Stimulated activated naive B cell treated with anti-CD40 and anti-IgM and Interleukin-4, amounts not matched to agents 10 μg/mL and 1 μg/mL and 100 μg/mL, for 72 hours (primary cell): ENCODE measurements at regions not wholly inside any gene's neighbourhood (a gene's known extent, or its start where the extent isn't known, plus 50 kb on each side); places are given as distances from the start of the nearest gene placed in this dataset.
A peak's percentile ranks its signal among the peaks of the same experiment; 100 is the strongest.
"Not testable (repeated sequence)": the region's sequence is repeated elsewhere in the genome, so short reads cannot be mapped to it uniquely, and the experiment has no call there.

Source experiments
- ATAC-seq, 2 donors: fragments of 150-1000 bp; cut with Tn5 transposase; replicated peaks; 2 replicates each; pipeline ENCODE4 v1.10.0; 2021; ENCODE audit warnings: moderate library complexity in 1 of 2
- DNase-seq: peaks from one replicate; pipeline ENCODE4 v3.0.0; 2021
- H3K27ac Mint-ChIP-seq: one replicate; pipeline ENCODE4 v1.8.0; 2022; ENCODE audit warnings: mild to moderate bottlenecking, mixed read lengths
- H3K27me3 Mint-ChIP-seq, 2 donors: one replicate each; pipeline ENCODE4 v1.8.0; 2022; ENCODE audit warnings: mixed read lengths in 2 of 2
- H3K36me3 Mint-ChIP-seq, 2 donors: one replicate each; pipeline ENCODE4 v1.8.0; 2022; ENCODE audit warnings: mixed read lengths in 2 of 2, mild to moderate bottlenecking in 1 of 2
- H3K4me1 Mint-ChIP-seq, 2 donors: one replicate each; pipeline ENCODE4 v1.8.0; 2022; ENCODE audit warnings: mixed read lengths in 2 of 2, mild to moderate bottlenecking in 1 of 2
- H3K4me3 Mint-ChIP-seq, 2 donors: one replicate each; pipeline ENCODE4 v1.8.0; 2022; ENCODE audit warnings: mild to moderate bottlenecking in 2 of 2, mixed read lengths in 2 of 2, moderate library complexity in 1 of 2
- H3K9me3 Mint-ChIP-seq, 2 donors: one replicate each; pipeline ENCODE4 v1.8.0; 2022; ENCODE audit warnings: mixed read lengths in 2 of 2, mild to moderate bottlenecking in 1 of 2

DNA sequence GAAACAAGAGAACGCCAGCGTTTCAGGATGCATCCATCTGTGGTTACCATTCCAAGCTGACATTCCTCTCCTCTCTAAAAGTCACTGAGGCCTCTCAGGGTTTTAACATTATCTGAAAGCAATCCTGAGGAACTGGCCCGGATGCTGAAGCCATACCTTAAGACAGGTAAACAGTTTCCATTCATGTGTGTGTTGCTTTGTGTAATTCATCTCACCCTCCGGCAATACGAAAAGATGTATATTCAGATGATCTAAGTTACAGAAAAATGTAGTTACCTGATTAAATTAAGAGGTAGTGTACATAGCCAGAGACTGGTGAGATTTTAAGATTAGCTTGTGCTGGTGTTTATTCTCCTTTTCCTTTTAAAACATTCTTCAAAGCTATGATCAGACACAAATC, 68.4 kb upstream of the BACH2 start:
- H3K9me3 Mint-ChIP-seq: peaks cover 0 to 4% of the 10 kb centered on the region in 2 donors
- H3K27me3 Mint-ChIP-seq: no peaks in the 10 kb centered on the region
- no peak for DNase-seq
- H3K36me3 Mint-ChIP-seq: no peaks in the 10 kb centered on the region
- H3K4me1 Mint-ChIP-seq: peaks cover 11 to 13% of the 10 kb centered on the region in 2 donors
- H3K4me3 Mint-ChIP-seq: no peak overlapping the region
- no peak overlapping the region for H3K27ac Mint-ChIP-seq
- ATAC-seq: no peak

DNA sequence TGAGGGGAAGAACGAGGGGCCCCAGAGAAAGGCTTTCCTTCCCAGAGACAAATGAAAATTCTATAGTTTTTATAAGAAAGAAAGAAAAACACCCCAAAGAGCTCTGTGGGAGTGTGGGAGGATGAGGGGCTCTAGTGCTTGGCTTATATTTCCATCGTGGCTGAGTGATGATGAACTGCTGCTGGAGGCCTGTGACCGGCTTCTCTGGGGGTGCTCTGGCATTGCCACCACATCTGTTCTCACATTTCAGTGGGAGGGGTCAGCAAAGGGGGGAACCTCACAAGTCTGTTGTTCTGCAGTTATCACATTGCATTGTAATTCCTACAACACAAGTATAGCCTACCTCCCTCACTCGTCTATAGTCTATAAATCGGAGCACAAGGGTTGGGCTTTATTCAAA, 67.6 kb upstream of the BACH2 start:
- H3K27ac Mint-ChIP-seq: no peak overlapping the region
- H3K4me1 Mint-ChIP-seq: peaks cover 14 to 15% of the 10 kb centered on the region in 2 donors
- no peaks in the 10 kb centered on the region for H3K27me3 Mint-ChIP-seq
- no peak overlapping the region for H3K4me3 Mint-ChIP-seq
- H3K9me3 Mint-ChIP-seq: peaks cover 0 to 5% of the 10 kb centered on the region in 2 donors
- no peak for DNase-seq
- H3K36me3 Mint-ChIP-seq: no peaks in the 10 kb centered on the region
- ATAC-seq: no peak

DNA sequence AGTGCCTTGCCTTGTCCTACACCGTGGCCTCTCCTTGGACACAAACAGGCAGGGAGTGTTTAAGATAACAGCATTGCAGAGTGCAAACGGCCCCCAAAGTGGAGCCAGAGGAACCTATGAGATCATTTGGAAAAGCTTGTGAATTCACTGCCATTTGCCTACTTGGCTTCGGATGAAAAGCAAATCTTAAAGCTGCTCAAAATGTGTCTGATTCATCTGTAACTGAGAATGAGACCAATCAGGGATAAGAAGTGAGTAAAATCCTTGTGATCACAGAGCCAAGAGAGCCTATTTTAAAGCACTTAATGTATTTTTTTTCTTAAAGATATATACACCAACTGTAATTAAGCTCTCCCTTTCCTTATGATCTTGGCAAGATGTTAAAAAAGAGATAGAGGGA, 65.7 kb upstream of the BACH2 start:
- H3K27me3 Mint-ChIP-seq: no peaks in the 10 kb centered on the region

DNA sequence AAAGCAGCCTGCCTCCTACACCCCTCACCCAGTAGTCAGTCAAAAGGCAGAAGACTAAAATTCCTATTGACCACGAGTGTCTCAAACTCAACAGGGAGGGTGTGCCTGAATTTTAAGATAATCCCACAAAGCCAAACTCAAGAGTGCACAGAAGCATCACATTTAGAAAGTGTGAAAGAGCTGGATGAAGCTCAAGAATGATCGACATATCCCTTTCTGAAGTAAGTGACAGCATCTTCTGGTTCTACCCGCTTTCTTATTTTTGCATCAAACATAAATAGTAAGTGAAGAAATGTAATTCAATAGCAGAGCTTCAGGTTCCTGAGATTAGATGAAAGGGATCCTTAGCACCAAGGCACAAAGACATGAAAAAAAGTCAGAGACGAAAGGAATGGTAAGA, 64.5 kb upstream of the BACH2 start:
- Mint-ChIP-seq H3K27me3 (no peaks in the 10 kb centered on the region), H3K9me3 (peaks cover 0 to 1% of the 10 kb centered on the region in 2 donors), H3K36me3 (no peaks in the 10 kb centered on the region), H3K4me1 (peaks cover 8 to 11% of the 10 kb centered on the region in 2 donors), H3K27ac (no peak overlapping the region), H3K4me3 (no peak overlapping the region)
- DNase-seq: no peak
- ATAC-seq: no peak

More for the DNA sequence above, 65.7 kb upstream of the BACH2 start:
- Mint-ChIP-seq H3K27ac (no peak overlapping the region), H3K9me3 (peaks cover 0 to 1% of the 10 kb centered on the region in 2 donors), H3K4me3 (no peak overlapping the region), H3K36me3 (no peaks in the 10 kb centered on the region), H3K4me1 (peaks cover 7 to 11% of the 10 kb centered on the region in 2 donors)
- no peak for ATAC-seq
- DNase-seq: no peak

DNA sequence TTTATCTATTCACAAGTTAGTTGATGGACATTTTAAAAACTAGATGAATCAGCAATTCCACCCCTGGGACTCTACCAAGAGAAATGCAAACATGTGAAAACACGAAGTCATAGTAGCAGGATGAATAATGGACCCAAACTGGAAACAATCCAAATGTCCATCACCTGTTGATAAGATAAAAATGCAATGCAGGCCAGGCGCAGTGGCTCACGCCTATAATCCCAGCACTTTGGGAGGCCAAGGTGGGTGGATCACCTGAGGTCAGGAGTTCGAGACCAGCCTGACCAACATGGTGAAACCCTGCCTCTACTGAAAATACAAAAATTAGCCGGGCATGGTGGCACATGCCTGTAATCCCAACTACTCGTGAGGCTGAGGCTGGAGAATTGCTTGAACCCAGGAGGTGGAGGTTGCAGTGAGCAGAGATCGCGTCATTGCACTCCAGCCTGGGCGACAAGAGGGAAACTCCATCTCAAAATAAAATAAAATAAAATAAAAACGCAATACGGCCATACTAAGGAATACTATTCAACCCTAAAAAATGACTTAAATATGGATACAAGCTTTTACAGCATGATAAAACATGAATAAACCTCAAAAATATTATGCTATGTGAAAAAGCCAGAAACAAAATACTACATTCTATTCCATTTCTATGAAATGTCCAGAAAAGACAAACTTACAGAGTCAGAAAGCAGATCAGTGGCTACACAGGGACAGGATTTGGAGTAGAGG, 61.6 kb upstream of the BACH2 start:
- H3K36me3 Mint-ChIP-seq, H3K4me3 Mint-ChIP-seq, ATAC-seq, H3K27me3 Mint-ChIP-seq, DNase-seq, H3K27ac Mint-ChIP-seq, H3K9me3 Mint-ChIP-seq: not testable (repeated sequence)
- peaks cover 15 to 29% of the 10 kb centered on the region in 2 donors for H3K4me1 Mint-ChIP-seq

DNA sequence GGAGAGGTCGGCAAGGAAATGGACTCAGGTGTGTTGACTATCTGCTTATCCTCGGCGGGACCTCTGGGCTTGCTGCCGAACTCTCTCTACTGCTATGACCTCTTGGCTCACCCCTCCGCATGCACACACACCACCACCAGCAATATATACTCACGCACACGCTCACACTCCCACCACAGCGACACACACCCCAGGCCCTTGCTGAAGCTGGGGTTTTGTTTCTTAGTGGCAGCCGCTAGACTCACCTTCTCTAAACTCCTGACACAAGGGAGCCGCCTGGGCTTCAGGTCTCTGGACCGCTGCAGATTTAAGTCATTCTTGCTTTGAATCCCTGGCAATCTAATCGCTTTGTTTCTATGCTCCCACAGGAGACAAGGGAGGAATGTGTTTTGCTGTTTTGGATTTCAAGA, 59.4 kb upstream of the BACH2 start:
- no peak overlapping the region for H3K4me3 Mint-ChIP-seq
- ATAC-seq: no peak
- no peaks in the 10 kb centered on the region for H3K27me3 Mint-ChIP-seq
- H3K36me3 Mint-ChIP-seq: no peaks in the 10 kb centered on the region
- no peak for DNase-seq
- peaks cover 0 to 1% of the 10 kb centered on the region in 2 donors for H3K9me3 Mint-ChIP-seq
- H3K4me1 Mint-ChIP-seq: peaks cover 27 to 47% of the 10 kb centered on the region in 2 donors
- no peak overlapping the region for H3K27ac Mint-ChIP-seq

DNA sequence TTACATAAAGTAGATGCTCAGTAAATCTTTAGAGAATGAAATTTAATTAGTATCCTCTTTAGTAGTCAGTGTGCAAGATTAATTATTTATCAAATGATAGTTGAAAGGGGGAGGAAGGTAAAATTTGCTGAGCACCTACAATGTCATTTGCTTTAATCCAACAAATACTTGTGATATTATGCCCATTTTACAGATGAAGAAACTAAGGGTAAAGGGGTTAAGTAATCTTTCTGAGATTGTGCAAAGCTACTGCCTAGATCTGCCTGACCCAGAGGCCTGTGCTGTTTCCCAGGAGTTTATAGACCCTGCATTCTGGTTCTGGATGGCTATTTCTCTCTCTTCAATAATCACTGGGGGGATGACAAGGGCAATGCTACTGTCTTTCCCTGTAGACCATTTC, 58.3 kb upstream of the BACH2 start:
- Mint-ChIP-seq H3K36me3 (peaks cover 2 to 5% of the 10 kb centered on the region in 2 donors), H3K27ac (no peak overlapping the region), H3K9me3 (peaks cover 0 to 1% of the 10 kb centered on the region in 2 donors), H3K4me1 (peaks cover 36 to 57% of the 10 kb centered on the region in 2 donors), H3K4me3 (no peak overlapping the region), H3K27me3 (no peaks in the 10 kb centered on the region)
- no peak for ATAC-seq
- DNase-seq: no peak

DNA sequence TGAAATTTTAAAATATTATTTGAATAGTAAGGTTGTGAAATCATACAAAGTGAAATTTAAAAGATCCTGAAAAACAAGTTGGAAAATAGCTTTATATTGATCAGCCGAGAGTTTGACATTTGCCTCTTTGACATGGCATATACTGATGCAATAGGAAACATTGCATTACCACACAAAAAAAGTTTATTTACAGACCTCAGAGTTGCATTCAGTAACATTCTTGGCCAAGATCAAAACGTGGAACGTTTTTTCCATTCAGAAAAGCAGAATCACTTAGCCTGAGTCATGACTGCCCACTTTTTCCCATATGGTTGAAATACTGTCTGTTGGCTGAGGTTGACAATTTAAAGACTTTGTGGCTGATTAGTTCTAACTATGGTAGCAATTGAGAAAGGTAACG, 55.1 kb upstream of the BACH2 start:
- Mint-ChIP-seq H3K27ac (no peak overlapping the region), H3K9me3 (no peaks in the 10 kb centered on the region), H3K27me3 (no peaks in the 10 kb centered on the region), H3K36me3 (peaks cover 2 to 5% of the 10 kb centered on the region in 2 donors), H3K4me3 (no peak overlapping the region), H3K4me1 (peaks cover 42 to 68% of the 10 kb centered on the region in 2 donors)
- DNase-seq: no peak
- ATAC-seq: no peak

DNA sequence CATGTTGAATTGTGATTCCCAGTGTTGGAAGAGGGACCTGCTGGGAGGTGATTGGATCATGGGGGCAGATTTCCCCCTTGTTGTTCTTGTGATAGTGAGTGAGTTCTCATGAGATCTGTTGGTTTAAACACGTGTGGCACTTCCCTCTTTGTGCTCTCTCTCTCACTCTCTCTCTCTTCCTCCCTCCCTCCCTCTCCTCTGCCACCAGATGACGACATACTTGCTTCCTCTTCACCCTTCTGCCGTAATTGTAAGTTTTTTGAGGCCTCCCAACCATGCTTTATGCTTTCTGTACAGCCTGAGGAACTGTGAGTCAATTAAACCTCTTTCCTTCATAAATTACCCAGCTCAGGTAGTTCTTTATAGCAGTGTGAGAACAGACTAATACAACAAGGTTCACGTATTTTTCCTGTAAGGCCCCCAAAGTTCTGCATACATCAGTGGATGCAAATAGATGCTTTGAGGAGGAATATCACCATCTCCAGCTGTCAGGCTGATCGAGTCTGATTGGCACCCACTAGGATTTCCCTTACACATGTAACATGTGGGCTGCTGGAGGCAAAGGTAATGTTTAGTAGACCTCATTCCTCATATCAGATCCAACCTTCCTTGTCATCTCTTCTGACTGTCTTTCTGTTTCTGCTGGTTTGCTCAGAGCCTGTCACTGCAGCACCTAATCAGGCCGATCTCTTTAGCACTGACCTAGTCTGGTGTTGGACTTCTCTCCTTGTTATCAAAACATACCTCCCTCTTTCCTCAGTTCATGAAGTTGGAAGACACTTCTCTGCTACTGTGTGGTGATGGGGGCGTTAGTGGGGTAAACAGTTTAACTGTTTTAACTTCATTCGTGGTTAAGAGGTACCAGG, 54.3 kb upstream of the BACH2 start:
- peaks cover 41 to 67% of the 10 kb centered on the region in 2 donors for H3K4me1 Mint-ChIP-seq
- H3K27me3 Mint-ChIP-seq: no peaks in the 10 kb centered on the region
- peak; percentile 95 to 96 for ATAC-seq
- DNase-seq: peak; percentile 60
- peaks cover 2 to 5% of the 10 kb centered on the region in 2 donors for H3K36me3 Mint-ChIP-seq
- peak overlapping the region; percentile 24 to 56 for H3K4me3 Mint-ChIP-seq
- H3K9me3 Mint-ChIP-seq: no peaks in the 10 kb centered on the region
- H3K27ac Mint-ChIP-seq: peak overlapping the region; percentile 94

DNA sequence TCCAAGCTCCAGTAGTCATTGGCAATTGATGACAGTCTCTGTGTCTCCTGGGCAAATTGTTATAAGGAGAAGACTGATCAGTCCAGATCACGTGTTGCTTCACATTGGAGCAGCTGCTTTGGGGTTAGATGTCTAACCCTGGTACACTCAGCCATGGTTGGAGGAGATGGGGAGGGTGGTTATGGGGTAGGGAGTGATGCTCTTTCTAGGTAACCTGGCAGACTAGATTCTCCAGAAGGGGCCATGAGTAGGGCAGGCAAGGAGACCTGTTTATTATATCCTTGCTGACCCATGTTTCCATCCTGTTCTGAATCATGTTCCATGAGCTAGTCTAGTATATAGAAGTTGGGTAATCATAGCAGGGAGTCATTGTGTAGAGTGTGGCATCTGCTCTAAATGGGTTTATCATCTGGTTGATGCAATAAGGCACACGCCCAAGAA, 50.8 kb upstream of the BACH2 start:
- H3K27ac Mint-ChIP-seq: no peak overlapping the region

DNA sequence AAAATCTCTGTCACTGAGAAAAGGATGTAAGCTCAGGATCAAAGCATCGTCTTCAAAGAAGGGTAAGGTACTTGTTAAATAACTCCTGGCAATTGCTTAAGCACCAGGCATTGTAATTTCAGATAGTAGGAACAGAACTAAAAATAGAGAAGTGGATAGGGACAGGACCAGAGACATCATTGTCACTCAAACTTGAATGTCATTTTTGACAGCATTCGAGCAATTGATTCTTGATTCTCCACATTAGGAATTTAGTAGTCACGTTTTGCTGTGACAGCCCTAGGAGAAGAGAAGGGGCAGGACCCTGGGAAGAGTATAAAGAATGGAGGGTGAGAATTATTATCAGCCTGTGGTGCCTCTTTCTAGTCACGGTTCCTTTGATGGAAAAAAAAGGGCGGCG, 50.1 kb upstream of the BACH2 start:
- H3K4me1 Mint-ChIP-seq: peaks cover 26 to 36% of the 10 kb centered on the region in 2 donors
- DNase-seq: no peak
- H3K9me3 Mint-ChIP-seq: no peaks in the 10 kb centered on the region
- no peak overlapping the region for H3K4me3 Mint-ChIP-seq
- no peaks in the 10 kb centered on the region for H3K27me3 Mint-ChIP-seq
- ATAC-seq: no peak
- H3K36me3 Mint-ChIP-seq: peaks cover 2 to 5% of the 10 kb centered on the region in 2 donors
- H3K27ac Mint-ChIP-seq: no peak overlapping the region

More for the DNA sequence above, 50.8 kb upstream of the BACH2 start:
- Mint-ChIP-seq H3K9me3 (no peaks in the 10 kb centered on the region), H3K36me3 (peaks cover 2 to 5% of the 10 kb centered on the region in 2 donors), H3K4me1 (peaks cover 31 to 43% of the 10 kb centered on the region in 2 donors), H3K27me3 (no peaks in the 10 kb centered on the region), H3K4me3 (no peak overlapping the region)
- ATAC-seq (peak in 1 of 2 donors; percentile 31), DNase-seq (no peak)
